ENCODE measurements at regions not wholly inside any gene's neighbourhood (a gene's known extent, or its start where the extent isn't known, plus 50 kb on each side); places are given as distances from the start of the nearest gene placed in this dataset.

- TF ChIP-seq EGR1 (IDR thresholded peaks at IDR 0.05), result no peak
- no peak for TF ChIP-seq CREB1 (IDR thresholded peaks at IDR 0.05; ENCODE audit: low read depth)
- TF ChIP-seq MAX (IDR thresholded peaks at IDR 0.05), result no peak
- TF ChIP-seq YY1 (IDR thresholded peaks at IDR 0.05; ENCODE audit: low read depth), result no peak
- no peak for TF ChIP-seq EP300 (IDR thresholded peaks at IDR 0.05; ENCODE audit: borderline replicate concordance)
- no peak for TF ChIP-seq RAD21 (IDR thresholded peaks at IDR 0.05; ENCODE audit: low read depth)
- no peak for TF ChIP-seq FOXM1 (IDR thresholded peaks at IDR 0.05; ENCODE audit: borderline replicate concordance, low read depth)
- no peak for TF ChIP-seq REST (IDR thresholded peaks at IDR 0.05; ENCODE audit: low read depth)
- TF ChIP-seq TAF1 (IDR thresholded peaks at IDR 0.05; ENCODE audit: low read depth), result no peak
Observed at GRCh38 chr15:70194266-70194665, 96.5 kb upstream of the TLE3 start.

Data from Ishikawa (cell line).